GM12878 (cell line): ENCODE measurements at regions not wholly inside any gene's neighbourhood (a gene's known extent, or its start where the extent isn't known, plus 50 kb on each side); places are given as distances from the start of the nearest gene placed in this dataset.

Source experiments
- ATAC-seq: fragments of 200-7000 bp; cut with Tn5 transposase; 3 replicates; pipeline ENCODE4 v1.9.1; 2020; ENCODE audit warnings: mild to moderate bottlenecking, moderate library complexity
- BruUV-seq: library from RNA; stranded (reverse); fragments of 400-500 nt; replicated peaks from 2 replicates; lab custom pipeline; 2021; lab: Mats Ljungman, UMichigan
- CTCF ChIA-PET: fragments of 300-600 bp; sonication (Branson Sonifier 250); formaldehyde crosslinking; extraction: SDS; loops from one replicate; lab custom pipeline; 2021; ENCODE audit warnings: inconsistent platforms; lab: Yijun Ruan, JAX
- POLR2A ChIA-PET: fragments of 350-600 bp; formaldehyde crosslinking; extraction: SDS; loops from one replicate; lab custom pipeline; 2021; ENCODE audit warnings: inconsistent platforms; lab: Charles Lee
- RAD21 ChIA-PET: fragments of 300-600 bp; sonication (Branson Sonifier 250); formaldehyde crosslinking; loops from one replicate; lab custom pipeline; 2023; ENCODE audit warnings: antibody characterized with exemption; ENCODE audit not compliant: unreplicated experiment; lab: Charles Lee
- SMC1A ChIA-PET: fragments of 300-600 bp; sonication (Branson Sonifier 250); formaldehyde crosslinking; loops from one replicate; lab custom pipeline; 2023; ENCODE audit not compliant: unreplicated experiment, uncharacterized antibody; lab: Charles Lee
- DNase-seq: peaks from one replicate; pipeline ENCODE4 v3.0.0-alpha.2; 2011; ENCODE audit warnings: low read depth, low spot score
- FAIRE-seq: peaks from 3 replicates; lab custom pipeline; 2011; peaks lifted over from hg19 to GRCh38; lab: Jason Lieb, UNC
- H2AFZ ChIP-seq: 2 replicates; pipeline ENCODE4 v1.6.0; 2011; ENCODE audit warnings: low read depth, low read length, control low read depth; ENCODE audit not compliant: control insufficient read depth
- H3K27ac ChIP-seq: 2 replicates; pipeline ENCODE4 v1.5.1; 2011; ENCODE audit warnings: control low read depth; ENCODE audit not compliant: control insufficient read depth, insufficient read depth
- H3K27me3 ChIP-seq, 2 experiments: replicated peaks in 1 of 2; 2 replicates each; pipeline versions ENCODE4 v1.6.0 to v1.6.1; 2011; ENCODE audit warnings: low read length in 1 of 2; ENCODE audit not compliant: control insufficient read depth in 2 of 2, insufficient read depth in 2 of 2
- H3K36me3 ChIP-seq, 2 experiments: 2 replicates each; pipeline ENCODE4 v1.5.1; 2011; ENCODE audit warnings: low read length in 1 of 2; ENCODE audit not compliant: control insufficient read depth in 2 of 2, insufficient read depth in 2 of 2
- H3K4me1 ChIP-seq: 2 replicates; pipeline ENCODE4 v1.6.1; 2011; ENCODE audit warnings: mild to moderate bottlenecking, low read length, moderate library complexity, mixed read lengths; ENCODE audit not compliant: control insufficient read depth, insufficient read depth
- H3K4me2 ChIP-seq: 2 replicates; pipeline ENCODE4 v1.6.0; 2011; ENCODE audit warnings: control low read depth; ENCODE audit not compliant: control insufficient read depth, insufficient read depth
- H3K4me3 ChIP-seq: fragments of 200-600 bp; sonication (generic); 2 replicates; pipeline ENCODE4 v1.5.1; 2016
- H3K79me2 ChIP-seq: 2 replicates; pipeline ENCODE4 v1.6.0; 2011; ENCODE audit warnings: low read length; ENCODE audit not compliant: control insufficient read depth, insufficient read depth
- H3K9ac ChIP-seq: 2 replicates; pipeline ENCODE4 v1.8.0; 2011; ENCODE audit warnings: low read length, control low read depth, mixed read lengths; ENCODE audit not compliant: control insufficient read depth, insufficient read depth
- H3K9me3 ChIP-seq: replicated peaks from 3 replicates; pipeline ENCODE4 v1.5.1; 2011; ENCODE audit warnings: mild to moderate bottlenecking, low read length; ENCODE audit not compliant: control insufficient read depth, insufficient read depth
- H4K20me1 ChIP-seq: 2 replicates; pipeline ENCODE4 v1.6.0; 2011; ENCODE audit not compliant: control insufficient read depth, insufficient read depth
- BRCA1 ChIP-seq: IDR thresholded peaks from 2 replicates; pipeline ENCODE4 v1.6.1; 2011; ENCODE audit warnings: low read depth, low read length, improper control_type of control experiment
- CBFB ChIP-seq: IDR thresholded peaks from 2 replicates; pipeline ENCODE4 v1.6.1; 2016; ENCODE audit warnings: antibody characterized with exemption, low read depth
- CHD4 ChIP-seq: fragments of 200-600 bp; sonication (generic); IDR thresholded peaks from 2 replicates; pipeline ENCODE4 v1.6.1; 2016; ENCODE audit warnings: mild to moderate bottlenecking
- JUNB ChIP-seq: IDR thresholded peaks from 2 replicates; pipeline ENCODE4 v1.6.1; 2016; ENCODE audit warnings: antibody characterized with exemption, mild to moderate bottlenecking
- JUND ChIP-seq: IDR thresholded peaks from 2 replicates; pipeline ENCODE4 v1.6.1; 2012; ENCODE audit warnings: low read depth, mild to moderate bottlenecking, low read length, improper control_type of control experiment, moderate library complexity
- MEF2A ChIP-seq: IDR thresholded peaks from 2 replicates; pipeline ENCODE4 v1.6.1; 2011; ENCODE audit warnings: low read depth, mild to moderate bottlenecking, low read length, moderate library complexity; ENCODE audit not compliant: insufficient read depth
- MTA3 ChIP-seq: IDR thresholded peaks from 2 replicates; pipeline ENCODE4 v1.6.1; 2012; ENCODE audit warnings: low read length, inconsistent platforms, borderline replicate concordance
- PML ChIP-seq: IDR thresholded peaks from 2 replicates; pipeline ENCODE4 v1.6.1; 2012; ENCODE audit warnings: low read length, inconsistent platforms
- POU2F2 ChIP-seq: IDR thresholded peaks from 3 replicates; pipeline ENCODE4 v1.6.1; 2011; ENCODE audit warnings: low read depth, mild to moderate bottlenecking, low read length, borderline replicate concordance
- SKIL ChIP-seq: fragments of 450-650 bp; IDR thresholded peaks from 2 replicates; pipeline ENCODE4 v1.6.1; 2017; ENCODE audit warnings: mild to moderate bottlenecking, low read depth, inconsistent platforms; ENCODE audit not compliant: poor library complexity, severe bottlenecking
- SMAD5 ChIP-seq: IDR thresholded peaks from 2 replicates; pipeline ENCODE4 v1.6.1; 2016; ENCODE audit warnings: antibody characterized with exemption, low read depth
- SUPT20H ChIP-seq: IDR thresholded peaks from 2 replicates; pipeline ENCODE4 v1.6.1; 2011; ENCODE audit warnings: low read depth, mild to moderate bottlenecking, low read length, moderate library complexity, borderline replicate concordance; ENCODE audit not compliant: control insufficient read depth
- TAF1 ChIP-seq: IDR thresholded peaks from 2 replicates; pipeline ENCODE4 v1.6.1; 2011; ENCODE audit warnings: mild to moderate bottlenecking, low read depth, low read length, borderline replicate concordance
- TARDBP ChIP-seq: IDR thresholded peaks from 2 replicates; pipeline ENCODE4 v1.6.1; 2016; ENCODE audit warnings: borderline replicate concordance
- ZSCAN29 ChIP-seq: fragments of 450-650 bp; IDR thresholded peaks from 2 replicates; pipeline ENCODE4 v1.6.1; 2017; ENCODE audit warnings: mild to moderate bottlenecking, moderate library complexity
- ZZZ3 ChIP-seq: IDR thresholded peaks from 2 replicates; pipeline ENCODE4 v1.6.1; 2011; ENCODE audit warnings: low read depth; ENCODE audit not compliant: control insufficient read depth, insufficient read length
- WGBS: methylation state at CpG from one replicate; pipeline ENCODE4 v1.1.6; 2016; ENCODE audit warnings: low lambda C conversion rate; ENCODE audit not compliant: insufficient replicate concordance, insufficient coverage; ENCODE audit errors: missing lambda C conversion rate; 5-methylcytosine and 5-hydroxymethylcytosine counted together
- in situ Hi-C: fragments of 300-500 bp; cut with MboI; formaldehyde crosslinking; loops from 9 replicates; pipeline ENCODE4 v1.14.3; 2018; ENCODE audit warnings: mixed read lengths
- intact Hi-C: fragments of 100-400 bp; cut with micrococcal nuclease; formaldehyde crosslinking; loops from one replicate; pipeline ENCODE4 v1.14.2; 2022; ENCODE audit not compliant: unreplicated experiment
- TF ChIP-seq, protein P1 (sequence below): IDR thresholded peaks from 2 replicates; pipeline ENCODE4 v1.6.1; 2012; ENCODE audit warnings: low read depth, low read length, improper control_type of control experiment
- TF ChIP-seq, protein P2 (sequence below): fragments of 450-650 bp; IDR thresholded peaks from 2 replicates; pipeline ENCODE4 v1.6.1; 2016; ENCODE audit warnings: mild to moderate bottlenecking, moderate library complexity, borderline replicate concordance

DNA sequence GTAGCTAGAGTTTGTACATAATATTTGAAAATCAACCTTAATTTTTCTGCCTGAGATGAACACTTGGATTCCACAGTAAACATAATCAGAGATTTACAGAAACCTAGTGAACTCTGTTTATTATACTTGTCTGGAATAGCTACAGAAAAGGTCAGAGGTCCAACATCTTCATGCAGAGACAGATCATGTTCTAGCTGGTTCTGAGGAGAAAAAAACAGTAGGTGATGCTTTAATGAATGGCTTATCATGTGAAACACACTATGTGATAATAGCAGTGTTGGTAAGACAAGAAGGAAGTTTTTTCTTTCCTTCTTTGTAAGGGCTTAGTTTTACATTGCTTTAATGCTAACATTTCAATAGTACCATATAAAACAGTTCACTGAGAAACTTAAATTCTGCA is 846.4 kb upstream of the ZEB2 start (continued):
- TF ChIP-seq MTA3 (no peak), ZZZ3 (no peak), TAF1 (no peak), TARDBP (no peak)

GRCh38 chr2:145360129-145360790 is 840.3 kb upstream of the ZEB2 start:
- ChIA-PET RAD21 (no interaction called here), SMC1A (no interaction called here), CTCF (interaction anchor here (1.0 kb wide), 1 partner anchor 392 kb away, joined by 3 read pairs; no protein-coding TSS in a partner anchor), POLR2A (no interaction called here)
- H3K4me3 ChIP-seq: no peak overlapping the region
- 62% methylated on average over 7 of the region's 7 CpGs for WGBS
- no peak for DNase-seq
- no peak overlapping the region for H3K4me2 ChIP-seq
- intact Hi-C loops: no loop called here
- in situ Hi-C loops: no loop called here
- no peaks in the 10 kb centered on the region for H3K27me3 ChIP-seq
- no peaks in the 10 kb centered on the region for H3K36me3 ChIP-seq
- BruUV-seq: no TSS peak
- no peaks in the 10 kb centered on the region for H3K79me2 ChIP-seq
- no peaks in the 10 kb centered on the region for H4K20me1 ChIP-seq
- ATAC-seq: no peak
- no peak overlapping the region for H3K9ac ChIP-seq
- no peaks in the 10 kb centered on the region for H3K4me1 ChIP-seq
- no peak overlapping the region for H2AFZ ChIP-seq
- H3K9me3 ChIP-seq: no peaks in the 10 kb centered on the region
- H3K27ac ChIP-seq: no peak overlapping the region
- no peak for FAIRE-seq
- TF ChIP-seq PML (no peak), CBFB (no peak), SKIL (no peak), ZSCAN29 (no peak), BRCA1 (no peak), POU2F2 (no peak), JUND (no peak), CHD4 (no peak), JUNB (no peak), MEF2A (no peak), SMAD5 (no peak), SUPT20H (no peak)
- TF ChIP-seq, protein P1, sequence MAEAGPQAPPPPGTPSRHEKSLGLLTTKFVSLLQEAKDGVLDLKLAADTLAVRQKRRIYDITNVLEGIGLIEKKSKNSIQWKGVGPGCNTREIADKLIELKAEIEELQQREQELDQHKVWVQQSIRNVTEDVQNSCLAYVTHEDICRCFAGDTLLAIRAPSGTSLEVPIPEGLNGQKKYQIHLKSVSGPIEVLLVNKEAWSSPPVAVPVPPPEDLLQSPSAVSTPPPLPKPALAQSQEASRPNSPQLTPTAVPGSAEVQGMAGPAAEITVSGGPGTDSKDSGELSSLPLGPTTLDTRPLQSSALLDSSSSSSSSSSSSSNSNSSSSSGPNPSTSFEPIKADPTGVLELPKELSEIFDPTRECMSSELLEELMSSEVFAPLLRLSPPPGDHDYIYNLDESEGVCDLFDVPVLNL: no peak
- TF ChIP-seq, protein P2, sequence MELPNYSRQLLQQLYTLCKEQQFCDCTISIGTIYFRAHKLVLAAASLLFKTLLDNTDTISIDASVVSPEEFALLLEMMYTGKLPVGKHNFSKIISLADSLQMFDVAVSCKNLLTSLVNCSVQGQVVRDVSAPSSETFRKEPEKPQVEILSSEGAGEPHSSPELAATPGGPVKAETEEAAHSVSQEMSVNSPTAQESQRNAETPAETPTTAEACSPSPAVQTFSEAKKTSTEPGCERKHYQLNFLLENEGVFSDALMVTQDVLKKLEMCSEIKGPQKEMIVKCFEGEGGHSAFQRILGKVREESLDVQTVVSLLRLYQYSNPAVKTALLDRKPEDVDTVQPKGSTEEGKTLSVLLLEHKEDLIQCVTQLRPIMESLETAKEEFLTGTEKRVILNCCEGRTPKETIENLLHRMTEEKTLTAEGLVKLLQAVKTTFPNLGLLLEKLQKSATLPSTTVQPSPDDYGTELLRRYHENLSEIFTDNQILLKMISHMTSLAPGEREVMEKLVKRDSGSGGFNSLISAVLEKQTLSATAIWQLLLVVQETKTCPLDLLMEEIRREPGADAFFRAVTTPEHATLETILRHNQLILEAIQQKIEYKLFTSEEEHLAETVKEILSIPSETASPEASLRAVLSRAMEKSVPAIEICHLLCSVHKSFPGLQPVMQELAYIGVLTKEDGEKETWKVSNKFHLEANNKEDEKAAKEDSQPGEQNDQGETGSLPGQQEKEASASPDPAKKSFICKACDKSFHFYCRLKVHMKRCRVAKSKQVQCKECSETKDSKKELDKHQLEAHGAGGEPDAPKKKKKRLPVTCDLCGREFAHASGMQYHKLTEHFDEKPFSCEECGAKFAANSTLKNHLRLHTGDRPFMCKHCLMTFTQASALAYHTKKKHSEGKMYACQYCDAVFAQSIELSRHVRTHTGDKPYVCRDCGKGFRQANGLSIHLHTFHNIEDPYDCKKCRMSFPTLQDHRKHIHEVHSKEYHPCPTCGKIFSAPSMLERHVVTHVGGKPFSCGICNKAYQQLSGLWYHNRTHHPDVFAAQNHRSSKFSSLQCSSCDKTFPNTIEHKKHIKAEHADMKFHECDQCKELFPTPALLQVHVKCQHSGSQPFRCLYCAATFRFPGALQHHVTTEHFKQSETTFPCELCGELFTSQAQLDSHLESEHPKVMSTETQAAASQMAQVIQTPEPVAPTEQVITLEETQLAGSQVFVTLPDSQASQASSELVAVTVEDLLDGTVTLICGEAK: no peak
